ENCODE measurements at regions not wholly inside any gene's neighbourhood (a gene's known extent, or its start where the extent isn't known, plus 50 kb on each side); places are given as distances from the start of the nearest gene placed in this dataset.

DNA sequence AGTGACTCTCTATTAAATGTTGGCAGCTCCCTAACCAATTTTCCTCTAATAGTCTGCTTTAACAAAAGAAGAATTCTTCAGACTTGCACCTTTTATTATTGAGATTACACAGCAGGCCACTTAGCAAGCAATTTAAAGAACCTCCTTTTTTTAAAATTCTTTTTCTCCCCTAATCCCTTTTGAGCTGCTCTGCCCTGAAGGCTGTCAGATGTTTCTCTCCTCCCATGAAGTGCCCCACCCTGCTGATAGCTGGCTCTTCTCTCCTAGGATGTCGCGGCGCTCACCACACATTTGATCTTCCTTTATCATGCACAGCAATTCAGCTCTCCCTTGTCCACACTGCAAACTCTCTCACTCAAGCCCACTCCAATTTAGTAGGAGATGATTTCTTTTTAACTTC is 1471.1 kb upstream of the ACO1 start:
- CTCF ChIA-PET = no interaction called here
- POLR2A ChIA-PET = no interaction called here
- DNase-seq (ENCODE audit: extremely low spot score) = no peak
- TF ChIP-seq, protein P1, sequence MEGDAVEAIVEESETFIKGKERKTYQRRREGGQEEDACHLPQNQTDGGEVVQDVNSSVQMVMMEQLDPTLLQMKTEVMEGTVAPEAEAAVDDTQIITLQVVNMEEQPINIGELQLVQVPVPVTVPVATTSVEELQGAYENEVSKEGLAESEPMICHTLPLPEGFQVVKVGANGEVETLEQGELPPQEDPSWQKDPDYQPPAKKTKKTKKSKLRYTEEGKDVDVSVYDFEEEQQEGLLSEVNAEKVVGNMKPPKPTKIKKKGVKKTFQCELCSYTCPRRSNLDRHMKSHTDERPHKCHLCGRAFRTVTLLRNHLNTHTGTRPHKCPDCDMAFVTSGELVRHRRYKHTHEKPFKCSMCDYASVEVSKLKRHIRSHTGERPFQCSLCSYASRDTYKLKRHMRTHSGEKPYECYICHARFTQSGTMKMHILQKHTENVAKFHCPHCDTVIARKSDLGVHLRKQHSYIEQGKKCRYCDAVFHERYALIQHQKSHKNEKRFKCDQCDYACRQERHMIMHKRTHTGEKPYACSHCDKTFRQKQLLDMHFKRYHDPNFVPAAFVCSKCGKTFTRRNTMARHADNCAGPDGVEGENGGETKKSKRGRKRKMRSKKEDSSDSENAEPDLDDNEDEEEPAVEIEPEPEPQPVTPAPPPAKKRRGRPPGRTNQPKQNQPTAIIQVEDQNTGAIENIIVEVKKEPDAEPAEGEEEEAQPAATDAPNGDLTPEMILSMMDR (IDR thresholded peaks at IDR 0.05; ENCODE audit: control extremely low read depth, extremely low read depth, low read depth, missing control alignments) = no peak

DNA sequence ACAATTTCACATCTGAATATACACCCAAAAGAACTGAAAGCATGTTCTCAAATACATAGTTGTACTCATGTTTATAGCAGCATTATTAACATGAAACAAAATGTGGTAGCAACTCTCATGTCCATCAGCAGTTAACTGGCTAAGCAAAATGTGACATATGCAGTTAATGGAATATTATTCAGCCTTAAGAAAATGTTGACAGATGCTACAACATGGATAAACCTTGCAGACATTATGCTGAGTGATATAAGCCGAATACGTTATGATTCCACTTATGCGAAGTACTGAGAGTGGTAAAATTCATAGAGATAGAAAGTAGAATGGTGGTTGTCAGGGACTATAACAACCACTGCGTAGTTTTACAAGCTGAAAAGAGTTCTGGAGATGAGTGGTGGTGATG is 1469.0 kb upstream of the ACO1 start:
- POLR2A ChIA-PET = no interaction called here
- TF ChIP-seq, protein P1 (IDR thresholded peaks at IDR 0.05; ENCODE audit: control extremely low read depth, extremely low read depth, low read depth, missing control alignments) = no peak
- DNase-seq (ENCODE audit: extremely low spot score) = no peak
- CTCF ChIA-PET = interaction anchor here (1.5 kb wide), 1 partner anchor 12 kb away, joined by 4 read pairs; no protein-coding TSS in a partner anchor

DNA sequence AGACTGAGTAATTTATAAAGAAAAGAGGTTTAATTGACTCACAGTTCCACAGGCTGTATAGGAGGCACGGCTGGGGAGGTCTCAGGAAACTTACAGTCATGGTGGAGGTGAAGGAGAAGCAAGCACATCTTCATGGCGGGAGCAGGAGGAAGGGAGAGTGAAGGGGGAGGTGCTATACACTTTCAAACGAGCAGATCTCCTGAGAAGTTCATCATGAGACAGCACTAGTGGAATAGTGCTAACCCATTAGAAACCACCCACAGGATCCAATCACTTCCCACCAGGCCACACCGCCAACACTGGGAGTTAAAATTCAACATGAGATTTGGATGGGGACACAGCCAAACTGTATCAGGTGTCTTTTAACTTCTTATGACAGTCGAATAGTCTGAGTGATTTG is 1459.3 kb upstream of the ACO1 start:
- no peak for DNase-seq (ENCODE audit: extremely low spot score)
- TF ChIP-seq, protein P1 (IDR thresholded peaks at IDR 0.05; ENCODE audit: control extremely low read depth, extremely low read depth, low read depth, missing control alignments) = no peak
- POLR2A ChIA-PET = no interaction called here
- CTCF ChIA-PET = interaction anchor here (1.9 kb wide), 1 partner anchor 10 kb away, joined by 3 read pairs; no protein-coding TSS in a partner anchor

DNA sequence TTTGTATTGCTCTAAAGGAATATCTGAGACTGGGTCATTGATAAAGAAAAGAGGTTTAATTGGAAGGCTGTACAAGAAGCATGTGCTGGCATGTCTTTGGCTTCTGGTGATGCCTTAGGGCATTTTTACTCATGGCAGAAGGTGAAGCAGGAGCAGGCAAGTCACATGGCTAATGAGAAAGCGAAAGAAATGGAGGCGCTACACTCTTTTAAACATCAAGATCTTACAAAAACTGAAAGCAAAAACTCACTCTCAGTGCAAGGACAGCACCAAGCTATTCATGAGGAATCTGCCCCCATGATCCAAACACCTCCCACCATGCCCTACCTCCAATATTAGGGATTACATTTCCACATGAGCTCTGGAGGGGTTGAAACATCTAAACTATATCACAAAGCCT is 1458.8 kb upstream of the ACO1 start:
- no peak for DNase-seq (ENCODE audit: extremely low spot score)
- TF ChIP-seq, protein P1 (IDR thresholded peaks at IDR 0.05; ENCODE audit: control extremely low read depth, extremely low read depth, low read depth, missing control alignments) = no peak
- CTCF ChIA-PET = interaction anchor here (1.9 kb wide), 1 partner anchor 10 kb away, joined by 3 read pairs; no protein-coding TSS in a partner anchor
- POLR2A ChIA-PET = no interaction called here

DNA sequence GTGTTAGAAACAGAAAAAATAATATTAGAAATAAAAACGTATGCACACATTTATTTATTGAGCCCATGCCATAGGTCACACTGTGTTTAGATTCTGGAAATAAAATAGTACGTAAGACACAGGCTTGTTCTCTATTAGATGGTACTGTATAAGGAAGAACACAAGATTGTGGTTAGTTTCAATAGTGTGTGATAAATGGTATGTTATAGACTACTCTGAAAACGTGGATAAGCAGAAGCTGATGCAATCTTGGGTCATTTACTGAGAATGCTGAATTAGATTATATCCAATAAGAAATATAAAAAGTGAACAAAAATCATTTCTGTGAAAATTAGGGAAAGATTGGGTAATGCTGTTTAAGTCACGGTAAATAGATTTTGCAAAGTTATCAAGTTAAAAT is 1456.4 kb upstream of the ACO1 start:
- DNase-seq (ENCODE audit: extremely low spot score) = no peak
- TF ChIP-seq, protein P1 (IDR thresholded peaks at IDR 0.05; ENCODE audit: control extremely low read depth, extremely low read depth, low read depth, missing control alignments) = no peak
- POLR2A ChIA-PET = no interaction called here
- CTCF ChIA-PET = interaction anchor here (1.0 kb wide), 1 partner anchor 8 kb away, joined by 4 read pairs; no protein-coding TSS in a partner anchor

DNA sequence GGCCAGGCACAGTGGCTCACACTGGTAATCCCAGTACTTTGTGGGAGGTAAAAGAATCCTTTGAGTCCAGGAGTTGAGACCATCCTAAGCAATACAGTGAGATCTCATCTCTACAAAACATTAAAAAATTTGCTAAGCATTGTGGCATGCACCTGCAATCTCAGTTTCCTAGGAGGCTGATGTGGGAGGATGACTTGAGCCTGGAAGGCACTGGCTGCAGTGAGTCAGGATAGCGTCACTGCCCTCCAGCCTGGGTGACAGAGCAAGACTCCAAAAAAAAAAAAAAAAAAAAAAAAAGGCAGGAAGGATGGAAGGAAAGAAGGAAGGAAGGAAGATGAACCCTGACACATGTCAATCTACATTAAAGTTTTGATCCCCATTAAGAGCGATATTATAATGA is 1452.2 kb upstream of the ACO1 start:
- ChIA-PET POLR2A (no interaction called here), CTCF (no interaction called here)
- TF ChIP-seq, protein P1 (IDR thresholded peaks at IDR 0.05; ENCODE audit: control extremely low read depth, extremely low read depth, low read depth, missing control alignments) = no peak
- no peak for DNase-seq (ENCODE audit: extremely low spot score)

DNA sequence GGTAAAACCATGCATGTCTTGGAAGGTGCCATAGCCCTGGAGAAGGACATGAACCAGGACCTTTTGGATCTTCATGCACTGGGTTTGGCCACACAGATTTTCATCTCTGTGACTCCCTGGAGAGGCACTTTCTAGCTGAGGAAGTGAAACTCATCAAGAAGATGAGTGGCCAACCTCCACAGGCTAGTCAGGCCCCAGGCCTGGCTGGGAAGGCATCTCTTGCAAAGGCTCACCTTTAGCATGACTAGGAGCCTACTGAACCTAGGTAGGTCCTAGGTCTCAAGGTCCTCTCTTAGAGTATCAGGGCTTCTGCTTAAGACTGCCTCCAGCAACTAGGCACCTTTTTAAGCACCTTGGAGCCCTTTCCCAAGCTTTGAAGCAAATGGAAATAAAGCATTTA is 1448.7 kb upstream of the ACO1 start:
- no peak for DNase-seq (ENCODE audit: extremely low spot score)
- POLR2A ChIA-PET = no interaction called here
- CTCF ChIA-PET = interaction anchor here (1.2 to 1.4 kb wide), 2 partner anchors 11 to 39 kb away, joined by 3 to 4 read pairs; no protein-coding TSS in a partner anchor
- TF ChIP-seq, protein P1 (IDR thresholded peaks at IDR 0.05; ENCODE audit: control extremely low read depth, extremely low read depth, low read depth, missing control alignments) = no peak

Measured in GM10248 (cell line).